GM12892 (cell line): ENCODE measurements at regions not wholly inside any gene's neighbourhood (a gene's known extent, or its start where the extent isn't known, plus 50 kb on each side); places are given as distances from the start of the nearest gene placed in this dataset.

ENCODE experiments used
- POLR2A ChIP-seq: IDR thresholded peaks from 2 replicates; pipeline ENCODE4 v1.6.1; 2011; ENCODE audit warnings: low read depth, low read length, control low read depth
- TAF1 ChIP-seq: IDR thresholded peaks from 2 replicates; pipeline ENCODE4 v1.6.1; 2011; ENCODE audit warnings: low read depth, mild to moderate bottlenecking, control low read depth, low read length, borderline replicate concordance

GRCh38 chr5:12246036-12246435 lies 341.8 kb upstream of the CTNND2 start:
- TF ChIP-seq POLR2A (no peak), TAF1 (no peak)
